ENCODE measurements at regions not wholly inside any gene's neighbourhood (a gene's known extent, or its start where the extent isn't known, plus 50 kb on each side); places are given as distances from the start of the nearest gene placed in this dataset.

- in situ Hi-C loops (cut with HindIII; ENCODE audit: low sequenced_read_pairs): no loop called here
Observed at GRCh38 chr6:41449399-41450245, 96.6 kb upstream of the FOXP4 start.

- in situ Hi-C loops (cut with HindIII; ENCODE audit: low sequenced_read_pairs): no loop called here
Observed at GRCh38 chr6:41450581-41450980, 95.6 kb upstream of the FOXP4 start.

- in situ Hi-C loops (cut with HindIII; ENCODE audit: low sequenced_read_pairs): no loop called here
Observed at GRCh38 chr6:41451039-41451438, 95.1 kb upstream of the FOXP4 start.

GRCh38 chr6:41451515-41452163, 94.5 kb upstream of the FOXP4 start:
- in situ Hi-C loops (cut with HindIII; ENCODE audit: low sequenced_read_pairs): no loop called here

- in situ Hi-C loops (cut with HindIII; ENCODE audit: low sequenced_read_pairs): no loop called here
Observed at GRCh38 chr6:41452763-41453162, 93.4 kb upstream of the FOXP4 start.

GRCh38 chr6:41453244-41453643, 92.9 kb upstream of the FOXP4 start:
- in situ Hi-C loops (cut with HindIII; ENCODE audit: low sequenced_read_pairs): no loop called here

- in situ Hi-C loops (cut with HindIII; ENCODE audit: low sequenced_read_pairs): no loop called here
Observed at GRCh38 chr6:41454189-41454789, 91.9 kb upstream of the FOXP4 start.

- in situ Hi-C loops (cut with HindIII; ENCODE audit: low sequenced_read_pairs): no loop called here
Observed at GRCh38 chr6:41455410-41455809, 90.8 kb upstream of the FOXP4 start.

- in situ Hi-C loops (cut with HindIII; ENCODE audit: low sequenced_read_pairs): no loop called here
Observed at GRCh38 chr6:41455818-41456217, 90.4 kb upstream of the FOXP4 start.

GRCh38 chr6:41457303-41457670, 88.9 kb upstream of the FOXP4 start:
- in situ Hi-C loops (cut with HindIII; ENCODE audit: low sequenced_read_pairs): no loop called here

GRCh38 chr6:41459738-41460137, 86.4 kb upstream of the FOXP4 start:
- in situ Hi-C loops (cut with HindIII; ENCODE audit: low sequenced_read_pairs): no loop called here

- in situ Hi-C loops (cut with HindIII; ENCODE audit: low sequenced_read_pairs): no loop called here
Observed at GRCh38 chr6:41460742-41461336, 85.3 kb upstream of the FOXP4 start.

- in situ Hi-C loops (cut with HindIII; ENCODE audit: low sequenced_read_pairs): no loop called here
Observed at GRCh38 chr6:41462033-41462432, 84.1 kb upstream of the FOXP4 start.

- in situ Hi-C loops (cut with HindIII; ENCODE audit: low sequenced_read_pairs): no loop called here
Observed at GRCh38 chr6:41463062-41463930, 82.9 kb upstream of the FOXP4 start.

- in situ Hi-C loops (cut with HindIII; ENCODE audit: low sequenced_read_pairs): no loop called here
Observed at GRCh38 chr6:41464019-41464418, 82.2 kb upstream of the FOXP4 start.

- in situ Hi-C loops (cut with HindIII; ENCODE audit: low sequenced_read_pairs): no loop called here
Observed at GRCh38 chr6:41464481-41464880, 81.7 kb upstream of the FOXP4 start.

GRCh38 chr6:41466437-41466990, 79.7 kb upstream of the FOXP4 start:
- in situ Hi-C loops (cut with HindIII; ENCODE audit: low sequenced_read_pairs): no loop called here

- in situ Hi-C loops (cut with HindIII; ENCODE audit: low sequenced_read_pairs): no loop called here
Observed at GRCh38 chr6:41467061-41467460, 79.1 kb upstream of the FOXP4 start.

- in situ Hi-C loops (cut with HindIII; ENCODE audit: low sequenced_read_pairs): no loop called here
Observed at GRCh38 chr6:41467627-41468404, 78.4 kb upstream of the FOXP4 start.
